GM12878 (cell line): ENCODE measurements at regions not wholly inside any gene's neighbourhood (a gene's known extent, or its start where the extent isn't known, plus 50 kb on each side); places are given as distances from the start of the nearest gene placed in this dataset.
"Not testable (repeated sequence)": the region's sequence is repeated elsewhere in the genome, so short reads cannot be mapped to it uniquely, and the experiment has no call there.

ENCODE experiments used
- ATAC-seq: fragments of 200-7000 bp; cut with Tn5 transposase; 3 replicates; pipeline ENCODE4 v1.9.1; 2020; ENCODE audit warnings: mild to moderate bottlenecking, moderate library complexity
- BruUV-seq: library from RNA; stranded (reverse); fragments of 400-500 nt; replicated peaks from 2 replicates; lab custom pipeline; 2021; lab: Mats Ljungman, UMichigan
- CTCF ChIA-PET: fragments of 300-600 bp; sonication (Branson Sonifier 250); formaldehyde crosslinking; extraction: SDS; loops from one replicate; lab custom pipeline; 2021; ENCODE audit warnings: inconsistent platforms; lab: Yijun Ruan, JAX
- POLR2A ChIA-PET: fragments of 350-600 bp; formaldehyde crosslinking; extraction: SDS; loops from one replicate; lab custom pipeline; 2021; ENCODE audit warnings: inconsistent platforms; lab: Charles Lee
- RAD21 ChIA-PET: fragments of 300-600 bp; sonication (Branson Sonifier 250); formaldehyde crosslinking; loops from one replicate; lab custom pipeline; 2023; ENCODE audit warnings: antibody characterized with exemption; ENCODE audit not compliant: unreplicated experiment; lab: Charles Lee
- SMC1A ChIA-PET: fragments of 300-600 bp; sonication (Branson Sonifier 250); formaldehyde crosslinking; loops from one replicate; lab custom pipeline; 2023; ENCODE audit not compliant: unreplicated experiment, uncharacterized antibody; lab: Charles Lee
- DNase-seq: peaks from one replicate; pipeline ENCODE4 v3.0.0-alpha.2; 2011; ENCODE audit warnings: low read depth, low spot score
- FAIRE-seq: peaks from 3 replicates; lab custom pipeline; 2011; peaks lifted over from hg19 to GRCh38; lab: Jason Lieb, UNC
- H2AFZ ChIP-seq: 2 replicates; pipeline ENCODE4 v1.6.0; 2011; ENCODE audit warnings: low read depth, low read length, control low read depth; ENCODE audit not compliant: control insufficient read depth
- H3K27ac ChIP-seq: 2 replicates; pipeline ENCODE4 v1.5.1; 2011; ENCODE audit warnings: control low read depth; ENCODE audit not compliant: control insufficient read depth, insufficient read depth
- H3K27me3 ChIP-seq, 2 experiments: replicated peaks in 1 of 2; 2 replicates each; pipeline versions ENCODE4 v1.6.0 to v1.6.1; 2011; ENCODE audit warnings: low read length in 1 of 2; ENCODE audit not compliant: control insufficient read depth in 2 of 2, insufficient read depth in 2 of 2
- H3K36me3 ChIP-seq, 2 experiments: 2 replicates each; pipeline ENCODE4 v1.5.1; 2011; ENCODE audit warnings: low read length in 1 of 2; ENCODE audit not compliant: control insufficient read depth in 2 of 2, insufficient read depth in 2 of 2
- H3K4me1 ChIP-seq: 2 replicates; pipeline ENCODE4 v1.6.1; 2011; ENCODE audit warnings: mild to moderate bottlenecking, low read length, moderate library complexity, mixed read lengths; ENCODE audit not compliant: control insufficient read depth, insufficient read depth
- H3K4me2 ChIP-seq: 2 replicates; pipeline ENCODE4 v1.6.0; 2011; ENCODE audit warnings: control low read depth; ENCODE audit not compliant: control insufficient read depth, insufficient read depth
- H3K4me3 ChIP-seq: fragments of 200-600 bp; sonication (generic); 2 replicates; pipeline ENCODE4 v1.5.1; 2016
- H3K79me2 ChIP-seq: 2 replicates; pipeline ENCODE4 v1.6.0; 2011; ENCODE audit warnings: low read length; ENCODE audit not compliant: control insufficient read depth, insufficient read depth
- H3K9ac ChIP-seq: 2 replicates; pipeline ENCODE4 v1.8.0; 2011; ENCODE audit warnings: low read length, control low read depth, mixed read lengths; ENCODE audit not compliant: control insufficient read depth, insufficient read depth
- H3K9me3 ChIP-seq: replicated peaks from 3 replicates; pipeline ENCODE4 v1.5.1; 2011; ENCODE audit warnings: mild to moderate bottlenecking, low read length; ENCODE audit not compliant: control insufficient read depth, insufficient read depth
- H4K20me1 ChIP-seq: 2 replicates; pipeline ENCODE4 v1.6.0; 2011; ENCODE audit not compliant: control insufficient read depth, insufficient read depth
- BACH1 ChIP-seq: fragments of 450-650 bp; IDR thresholded peaks from 2 replicates; pipeline ENCODE4 v1.6.1; 2017; ENCODE audit warnings: mild to moderate bottlenecking, borderline replicate concordance
- CBFB ChIP-seq: IDR thresholded peaks from 2 replicates; pipeline ENCODE4 v1.6.1; 2016; ENCODE audit warnings: antibody characterized with exemption, low read depth
- CBX5 ChIP-seq: sonication (generic); IDR thresholded peaks from 2 replicates; pipeline ENCODE4 v1.6.1; 2016; ENCODE audit warnings: low read depth, moderate library complexity, mild to moderate bottlenecking, inconsistent platforms
- CREB1 ChIP-seq: IDR thresholded peaks from 2 replicates; pipeline ENCODE4 v1.6.1; 2012; ENCODE audit warnings: low read depth, mild to moderate bottlenecking, inconsistent platforms
- E2F4 ChIP-seq: IDR thresholded peaks from 2 replicates; pipeline ENCODE4 v1.6.1; 2012; ENCODE audit warnings: low read depth, low read length, improper control_type of control experiment
- FOS ChIP-seq: IDR thresholded peaks from 3 replicates; pipeline ENCODE4 v1.6.1; 2011; ENCODE audit warnings: borderline replicate concordance; ENCODE audit not compliant: insufficient read length; ENCODE audit errors: extremely low read depth
- HCFC1 ChIP-seq: fragments of 150-350 bp; IDR thresholded peaks from 2 replicates; pipeline ENCODE4 v1.6.1; 2014; ENCODE audit warnings: low read length
- MTA3 ChIP-seq: IDR thresholded peaks from 2 replicates; pipeline ENCODE4 v1.6.1; 2012; ENCODE audit warnings: low read length, inconsistent platforms, borderline replicate concordance
- NFXL1 ChIP-seq: fragments of 450-650 bp; IDR thresholded peaks from 2 replicates; pipeline ENCODE4 v1.6.1; 2017; ENCODE audit warnings: antibody characterized with exemption, mild to moderate bottlenecking, borderline replicate concordance
- NFYB ChIP-seq: IDR thresholded peaks from 2 replicates; pipeline ENCODE4 v1.6.1; 2011; ENCODE audit warnings: low read depth, mild to moderate bottlenecking, low read length, improper control_type of control experiment, moderate library complexity; ENCODE audit not compliant: insufficient read depth
- NKRF ChIP-seq: fragments of 450-650 bp; conservative IDR thresholded peaks from 2 replicates; pipeline ENCODE4 v1.6.1; 2017; ENCODE audit warnings: mild to moderate bottlenecking, moderate library complexity
- NR2C1 ChIP-seq: fragments of 450-650 bp; IDR thresholded peaks from 2 replicates; pipeline ENCODE4 v1.6.1; 2017; ENCODE audit warnings: antibody characterized with exemption, mild to moderate bottlenecking, moderate library complexity
- PAX5 ChIP-seq: IDR thresholded peaks from 2 replicates; pipeline ENCODE4 v1.6.1; 2011; ENCODE audit warnings: low read depth, low read length, borderline replicate concordance
- TCF7 ChIP-seq: IDR thresholded peaks from 2 replicates; pipeline ENCODE4 v1.6.1; 2014; ENCODE audit warnings: antibody characterized with exemption, borderline replicate concordance
- ZNF217 ChIP-seq: fragments of 450-650 bp; IDR thresholded peaks from 2 replicates; pipeline ENCODE4 v1.6.1; 2017; ENCODE audit warnings: antibody characterized with exemption, mild to moderate bottlenecking
- WGBS: methylation state at CpG from one replicate; pipeline ENCODE4 v1.1.6; 2016; ENCODE audit warnings: low lambda C conversion rate; ENCODE audit not compliant: insufficient replicate concordance, insufficient coverage; ENCODE audit errors: missing lambda C conversion rate; 5-methylcytosine and 5-hydroxymethylcytosine counted together
- in situ Hi-C: fragments of 300-500 bp; cut with MboI; formaldehyde crosslinking; loops from 9 replicates; pipeline ENCODE4 v1.14.3; 2018; ENCODE audit warnings: mixed read lengths
- intact Hi-C: fragments of 100-400 bp; cut with micrococcal nuclease; formaldehyde crosslinking; loops from one replicate; pipeline ENCODE4 v1.14.2; 2022; ENCODE audit not compliant: unreplicated experiment

GRCh38 chr5:13234-13633, 78.7 kb upstream of the PLEKHG4B start:
- no peaks in the 10 kb centered on the region for H3K79me2 ChIP-seq
- ATAC-seq (no peak), FAIRE-seq (no peak), DNase-seq (no peak)
- BruUV-seq, result no TSS peak
- POLR2A ChIA-PET, result no interaction called here
- in situ Hi-C loops, result no loop called here
- no peak overlapping the region for H3K4me3 ChIP-seq
- SMC1A ChIA-PET, result no interaction called here
- H3K4me1 ChIP-seq, result no peaks in the 10 kb centered on the region
- CTCF ChIA-PET, result no interaction called here
- H3K9me3 ChIP-seq, result no peaks in the 10 kb centered on the region
- no peak overlapping the region for H3K4me2 ChIP-seq
- TF ChIP-seq NFXL1 (no peak), MTA3 (no peak), NKRF (no peak), E2F4 (no peak), HCFC1 (no peak), TCF7 (no peak), CBFB (no peak), FOS (no peak), PAX5 (no peak), BACH1 (no peak), CREB1 (no peak), NR2C1 (no peak), NFYB (no peak), CBX5 (no peak), ZNF217 (no peak)
- no peaks in the 10 kb centered on the region for H3K27me3 ChIP-seq
- no peak overlapping the region for H2AFZ ChIP-seq
- 58% methylated on average over 7 of the region's 7 CpGs for WGBS
- RAD21 ChIA-PET, result no interaction called here
- no peaks in the 10 kb centered on the region for H3K36me3 ChIP-seq
- no peak overlapping the region for H3K27ac ChIP-seq
- intact Hi-C loops, result no loop called here
- H3K9ac ChIP-seq, result no peak overlapping the region
- H4K20me1 ChIP-seq, result no peaks in the 10 kb centered on the region

GRCh38 chr5:14676-15075, 77.3 kb upstream of the PLEKHG4B start:
- POLR2A ChIA-PET, result interaction anchor here (0.7 kb wide), 1 partner anchor 1945 kb away, joined by 3 read pairs; no protein-coding TSS in a partner anchor
- 12% methylated on average over 2 of the region's 2 CpGs for WGBS
- in situ Hi-C loops, H4K20me1 ChIP-seq, H3K36me3 ChIP-seq, H3K79me2 ChIP-seq, FAIRE-seq, H3K4me2 ChIP-seq, H3K4me3 ChIP-seq, BruUV-seq, H3K27me3 ChIP-seq, H3K27ac ChIP-seq, RAD21 ChIA-PET, intact Hi-C loops, H3K4me1 ChIP-seq, SMC1A ChIA-PET, H3K9ac ChIP-seq, CTCF ChIA-PET, ATAC-seq, H3K9me3 ChIP-seq, DNase-seq, H2AFZ ChIP-seq: not testable (repeated sequence)
